H1 (cell line): ENCODE measurements at regions not wholly inside any gene's neighbourhood (a gene's known extent, or its start where the extent isn't known, plus 50 kb on each side); places are given as distances from the start of the nearest gene placed in this dataset.

ENCODE experiments used
- CTCF ChIA-PET: fragments of 300-600 bp; sonication (Branson Sonifier 250); formaldehyde crosslinking; loops from one replicate; lab custom pipeline; 2021; ENCODE audit not compliant: partially characterized antibody; lab: Charles Lee
- POLR2A ChIA-PET: fragments of 300-600 bp; sonication (Branson Sonifier 250); formaldehyde crosslinking; loops from one replicate; lab custom pipeline; 2021; ENCODE audit warnings: inconsistent platforms; ENCODE audit not compliant: partially characterized antibody; lab: Charles Lee
- DNase-seq, 2 experiments: peaks; one replicate each; pipeline versions ENCODE4 v3.0.0 to v3.0.0-alpha.2; 2010 to 2022; ENCODE audit warnings: low spot score in 2 of 2, low read depth in 1 of 2, mixed read lengths in 1 of 2
- FAIRE-seq: peaks from 2 replicates; lab custom pipeline; 2011; peaks lifted over from hg19 to GRCh38; lab: Jason Lieb, UNC
- H2AFZ ChIP-seq: 2 replicates; pipeline ENCODE4 v1.8.1; 2012; ENCODE audit warnings: low read length, inconsistent platforms
- H2AK5ac ChIP-seq: 2 replicates; pipeline ENCODE4 v1.6.1; 2013; ENCODE audit warnings: low read depth, low read length
- H2BK120ac ChIP-seq: replicated peaks from 2 replicates; pipeline ENCODE3; 2013; ENCODE audit warnings: low read depth, low read length, inconsistent platforms
- H2BK12ac ChIP-seq: 2 replicates; pipeline ENCODE4 v1.6.1; 2013; ENCODE audit warnings: low read depth, low read length
- H2BK15ac ChIP-seq: 2 replicates; pipeline ENCODE4 v1.6.1; 2013; ENCODE audit warnings: low read length
- H2BK20ac ChIP-seq: 2 replicates; pipeline ENCODE4 v1.6.1; 2013; ENCODE audit warnings: low read length
- H2BK5ac ChIP-seq: 2 replicates; pipeline ENCODE4 v1.6.1; 2013; ENCODE audit warnings: low read depth, low read length
- H3K14ac ChIP-seq: 2 replicates; pipeline ENCODE4 v1.6.1; 2013; ENCODE audit warnings: inconsistent platforms; ENCODE audit not compliant: insufficient read length
- H3K18ac ChIP-seq: 2 replicates; pipeline ENCODE4 v1.6.1; 2013; ENCODE audit warnings: low read length; ENCODE audit errors: extremely low read depth
- H3K23ac ChIP-seq: 2 replicates; pipeline ENCODE4 v1.6.1; 2013; ENCODE audit warnings: inconsistent platforms; ENCODE audit not compliant: insufficient read length
- H3K23me2 ChIP-seq: 2 replicates; pipeline ENCODE4 v1.6.1; 2013; ENCODE audit warnings: low read depth, low read length
- H3K27ac ChIP-seq: 2 replicates; pipeline ENCODE4 v1.6.1; 2011; ENCODE audit warnings: low read depth, low read length, inconsistent platforms
- H3K27me3 ChIP-seq, 4 experiments: replicated peaks in 1 of 4; 1 replicate in 1 of 4; 2 replicates in 3 of 4; pipeline versions ENCODE4 v1.6.1 to v1.8.1; 2011 to 2013; ENCODE audit warnings: low read length in 3 of 4, mild to moderate bottlenecking in 3 of 4, inconsistent platforms in 2 of 4, mixed read lengths in 2 of 4, moderate library complexity in 1 of 4; ENCODE audit not compliant: control insufficient read depth in 3 of 4, insufficient read depth in 3 of 4; ENCODE audit errors: extremely low read depth in 1 of 4
- H3K36me3 ChIP-seq, 4 experiments: 2 replicates each; pipeline versions ENCODE4 v1.6.1 to v1.8.1; 2011 to 2013; ENCODE audit warnings: mild to moderate bottlenecking in 4 of 4, low read length in 3 of 4, moderate library complexity in 2 of 4, control low read depth in 1 of 4, inconsistent platforms in 1 of 4; ENCODE audit not compliant: insufficient read depth in 4 of 4, control insufficient read depth in 2 of 4
- H3K4ac ChIP-seq: replicated peaks from 2 replicates; pipeline ENCODE3; 2013; ENCODE audit warnings: low read length, low read depth, mixed read lengths, inconsistent platforms; ENCODE audit not compliant: insufficient read length
- H3K4me1 ChIP-seq, 4 experiments: replicated peaks in 1 of 4; 1 replicate in 1 of 4; 2 replicates in 3 of 4; pipeline versions ENCODE4 v1.6.1 to v1.8.1; 2011 to 2013; ENCODE audit warnings: low read length in 3 of 4, inconsistent platforms in 2 of 4, mixed read lengths in 1 of 4; ENCODE audit not compliant: insufficient read depth in 4 of 4, control insufficient read depth in 3 of 4
- H3K4me2 ChIP-seq, 2 experiments: 2 replicates each; pipeline versions ENCODE4 v1.6.1 to v1.8.1; 2011 to 2013; ENCODE audit warnings: low read depth in 2 of 2, low read length in 2 of 2, control low read depth in 1 of 2, inconsistent platforms in 1 of 2, mild to moderate bottlenecking in 1 of 2; ENCODE audit not compliant: insufficient read depth in 1 of 2
- H3K4me3 ChIP-seq, 4 experiments: fragments of 200-600, 300-600 bp in 1 of 4; sonication (generic), shearing (Covaris generic), sonication (Bioruptor Twin) in 1 of 4; 2 replicates each; pipeline versions ENCODE4 v1.5.1 to v1.8.1; 2011 to 2016; ENCODE audit warnings: low read length in 4 of 4, low read depth in 3 of 4, control low read depth in 2 of 4, inconsistent platforms in 2 of 4, mild to moderate bottlenecking in 2 of 4, mixed read lengths in 1 of 4, moderate library complexity in 1 of 4; ENCODE audit not compliant: insufficient read depth in 2 of 4; ENCODE audit errors: extremely low read depth in 1 of 4
- H3K56ac ChIP-seq: replicated peaks from 2 replicates; pipeline ENCODE3; 2013; ENCODE audit warnings: low read depth, mild to moderate bottlenecking, mixed read lengths, low read length, inconsistent platforms; ENCODE audit not compliant: insufficient read length
- H3K79me1 ChIP-seq: 2 replicates; pipeline ENCODE4 v1.6.1; 2013; ENCODE audit warnings: low read depth, low read length, control low read depth
- H3K79me2 ChIP-seq, 2 experiments: 2 replicates each; pipeline versions ENCODE4 v1.6.1 to v1.8.1; 2012 to 2013; ENCODE audit warnings: low read length in 2 of 2, mild to moderate bottlenecking in 2 of 2, inconsistent platforms in 1 of 2; ENCODE audit not compliant: insufficient read depth in 2 of 2, control insufficient read depth in 1 of 2
- H3K9ac ChIP-seq, 4 experiments: replicated peaks in 1 of 4; 1 replicate in 1 of 4; 2 replicates in 3 of 4; pipeline versions ENCODE4 v1.6.1 to v1.8.1; 2011 to 2013; ENCODE audit warnings: low read depth in 3 of 4, low read length in 3 of 4, control low read depth in 2 of 4, mild to moderate bottlenecking in 2 of 4, moderate library complexity in 2 of 4, inconsistent platforms in 1 of 4; ENCODE audit errors: extremely low read depth in 1 of 4
- H3K9me3 ChIP-seq, 2 experiments: 2 replicates each; pipeline versions ENCODE4 v1.6.1 to v1.8.1; 2012 to 2013; ENCODE audit warnings: mild to moderate bottlenecking in 2 of 2, moderate library complexity in 2 of 2, control low read depth in 1 of 2, inconsistent platforms in 1 of 2, low read depth in 1 of 2, low read length in 1 of 2, mixed read lengths in 1 of 2; ENCODE audit not compliant: insufficient read depth in 2 of 2
- H4K20me1 ChIP-seq, 2 experiments: replicated peaks in 1 of 2; 2 replicates each; pipeline versions ENCODE3 to v1.8.1; 2011 to 2013; ENCODE audit warnings: inconsistent platforms in 2 of 2, low read length in 2 of 2, mild to moderate bottlenecking in 1 of 2; ENCODE audit not compliant: insufficient read depth in 2 of 2, control insufficient read depth in 1 of 2
- H4K5ac ChIP-seq: 2 replicates; pipeline ENCODE4 v1.6.1; 2013; ENCODE audit warnings: low read length, low read depth, mixed read lengths, inconsistent platforms; ENCODE audit not compliant: insufficient read length
- H4K8ac ChIP-seq: 2 replicates; pipeline ENCODE4 v1.8.0; 2013; ENCODE audit warnings: mild to moderate bottlenecking, moderate library complexity, low read length, inconsistent platforms; ENCODE audit not compliant: insufficient read depth; ENCODE audit errors: extremely low read depth
- H4K91ac ChIP-seq: replicated peaks from 2 replicates; pipeline ENCODE3; 2013; ENCODE audit warnings: low read length, mixed read lengths, inconsistent platforms; ENCODE audit not compliant: insufficient read length
- ATF2 ChIP-seq: IDR thresholded peaks from 2 replicates; pipeline ENCODE4 v1.6.1; 2012; ENCODE audit warnings: low read length, inconsistent platforms
- BRCA1 ChIP-seq: IDR thresholded peaks from 2 replicates; pipeline ENCODE4 v1.6.1; 2012; ENCODE audit warnings: low read depth, low read length, improper control_type of control experiment
- FOSL1 ChIP-seq: IDR thresholded peaks from 2 replicates; pipeline ENCODE4 v1.6.1; 2011; ENCODE audit warnings: mild to moderate bottlenecking, low read depth, low read length, moderate library complexity; ENCODE audit not compliant: insufficient read depth
- NRF1 ChIP-seq: IDR thresholded peaks from 2 replicates; pipeline ENCODE4 v1.6.1; 2011; ENCODE audit warnings: mild to moderate bottlenecking, low read depth, low read length, improper control_type of control experiment
- RXRA ChIP-seq: IDR thresholded peaks from 2 replicates; pipeline ENCODE4 v1.6.1; 2011; ENCODE audit warnings: low read depth, mild to moderate bottlenecking, low read length, moderate library complexity; ENCODE audit not compliant: insufficient read depth
- SAP30 ChIP-seq: fragments of 300-600 bp; sonication (generic); IDR thresholded peaks from 2 replicates; pipeline ENCODE4 v1.7.1; 2012; ENCODE audit warnings: low read length, moderate library complexity, mild to moderate bottlenecking, inconsistent platforms; ENCODE audit not compliant: insufficient read depth, insufficient replicate concordance
- SIN3A ChIP-seq, 2 experiments: IDR thresholded peaks in 1 of 2; conservative IDR thresholded peaks in 1 of 2; 2 replicates each; pipeline ENCODE4 v1.6.1; 2011 to 2012; ENCODE audit warnings: low read length in 2 of 2, improper control_type of control experiment in 1 of 2, low read depth in 1 of 2, mild to moderate bottlenecking in 1 of 2
- SP4 ChIP-seq: IDR thresholded peaks from 2 replicates; pipeline ENCODE4 v1.6.1; 2012; ENCODE audit warnings: low read length, inconsistent platforms
- TAF7 ChIP-seq: optimal IDR thresholded peaks from 2 replicates; pipeline ENCODE3; 2011; ENCODE audit warnings: low read depth, mild to moderate bottlenecking, inconsistent platforms, low read length, moderate library complexity, borderline replicate concordance
- WGBS, 2 experiments: shearing (Covaris generic) in 1 of 2; methylation state at CpG; one replicate each; pipeline versions ENCODE4 v1.1.6 to v1.1.7; 2013 to 2015; ENCODE audit warnings: low lambda C conversion rate in 2 of 2, mixed read lengths in 2 of 2, inconsistent platforms in 1 of 2, low coverage in 1 of 2, missing lambda C conversion rate in 1 of 2; ENCODE audit not compliant: insufficient replicate concordance in 2 of 2, insufficient coverage in 1 of 2, insufficient read length in 1 of 2; ENCODE audit errors: extremely low coverage in 1 of 2, missing lambda C conversion rate in 1 of 2; 5-methylcytosine and 5-hydroxymethylcytosine counted together

- no peaks in the 10 kb centered on the region for H3K36me3 ChIP-seq
- H3K56ac ChIP-seq: no peak overlapping the region
- H3K27ac ChIP-seq: peak overlapping the region; percentile 35; the same call in 1 of the 2 replicates
- H3K9me3 ChIP-seq: no peaks in the 10 kb centered on the region
- peaks cover 5 to 19% of the 10 kb centered on the region in 2 experiments for H4K20me1 ChIP-seq
- H3K4me1 ChIP-seq: peaks cover 0 to 20% (median 12%) of the 10 kb centered on the region in 4 experiments; a peak in 6 of 7 replicates
- no peak overlapping the region for H2AK5ac ChIP-seq
- H3K14ac ChIP-seq: no peak overlapping the region
- H2BK20ac ChIP-seq: 0 out of 2 replicates have a peak overlapping the region, but pooled peaks have one; percentile 32
- no peak overlapping the region for H3K4ac ChIP-seq
- H3K23ac ChIP-seq: no peak overlapping the region
- FAIRE-seq (peak; percentile 19), DNase-seq (no peak)
- H4K91ac ChIP-seq: no peak overlapping the region
- H4K8ac ChIP-seq: no peak overlapping the region
- H3K4me3 ChIP-seq: no peak overlapping the region
- H3K79me2 ChIP-seq: peaks cover 0 to 35% of the 10 kb centered on the region in 2 experiments; a peak in 2 of 4 replicates
- ChIA-PET POLR2A (interaction anchor here (0.6 to 0.8 kb wide), 3 partner anchors 11 to 109 kb away, joined by 3 read pairs; no protein-coding TSS in a partner anchor), CTCF (interaction anchor here (0.7 to 5.0 kb wide), 9 partner anchors 11 to 487 kb away, joined by 3 to 33 read pairs (median 5); no protein-coding TSS in a partner anchor)
- H3K79me1 ChIP-seq: peaks cover 27% of the 10 kb centered on the region
- H2BK12ac ChIP-seq: 0 out of 2 replicates have a peak overlapping the region, but pooled peaks have one; percentile 75
- no peak overlapping the region for H3K4me2 ChIP-seq
- no peaks in the 10 kb centered on the region for H3K23me2 ChIP-seq
- no peak overlapping the region for H4K5ac ChIP-seq
- H3K9ac ChIP-seq: no peak overlapping the region
- no peak overlapping the region for H2BK120ac ChIP-seq
- no peaks in the 10 kb centered on the region for H3K27me3 ChIP-seq
- H2BK5ac ChIP-seq: 0 out of 2 replicates have a peak overlapping the region, but pooled peaks have one; percentile 52
- H2BK15ac ChIP-seq: 0 out of 2 replicates have a peak overlapping the region, but pooled peaks have one; percentile 46
- no peak overlapping the region; the same call in none of the 2 replicates for H3K18ac ChIP-seq
- H2AFZ ChIP-seq: no peak overlapping the region
- 82% methylated on average over 15 of the region's 15 CpGs; no CpG with 5 or more reads in 1 of the 2 experiments for WGBS, 2 experiments
- no peak for TF ChIP-seq RXRA
- no peak for TF ChIP-seq SAP30
- TF ChIP-seq BRCA1: no peak
- no peak for TF ChIP-seq TAF7
- no peak for TF ChIP-seq SIN3A (conservative IDR thresholded peaks at IDR 0.05 in 1 of 2, IDR thresholded peaks at IDR 0.05 in 1 of 2; ENCODE audit: low read depth in 1 of 2, low read length in 2 of 2)
- TF ChIP-seq SP4: no peak
- TF ChIP-seq ATF2: no peak
- no peak for TF ChIP-seq FOSL1
- TF ChIP-seq NRF1: no peak
Observed at GRCh38 chr9:127554966-127555839, 56.9 kb upstream of the STXBP1 start.
